ENCODE measurements at regions not wholly inside any gene's neighbourhood (a gene's known extent, or its start where the extent isn't known, plus 50 kb on each side); places are given as distances from the start of the nearest gene placed in this dataset.
"Not testable (repeated sequence)": the region's sequence is repeated elsewhere in the genome, so short reads cannot be mapped to it uniquely, and the experiment has no call there.

GRCh38 chr2:58432491-58433170 is 191.5 kb upstream of the FANCL start:
- no peak for DNase-seq

- no peak for DNase-seq
Measured at GRCh38 chr2:58429014-58429875, 188.1 kb upstream of the FANCL start.

- DNase-seq, result peak; percentile 54
Measured at GRCh38 chr2:58428096-58429013, 187.2 kb upstream of the FANCL start.

- peak; percentile 19 for DNase-seq
Measured at GRCh38 chr2:58427572-58428095, 186.5 kb upstream of the FANCL start.

GRCh38 chr2:58425368-58425767 is 184.2 kb upstream of the FANCL start:
- DNase-seq, result no peak

GRCh38 chr2:58419983-58420382 is 178.9 kb upstream of the FANCL start:
- no peak for DNase-seq

GRCh38 chr2:58416696-58417095 is 175.6 kb upstream of the FANCL start:
- DNase-seq, result no peak

GRCh38 chr2:58414506-58414905 is 173.4 kb upstream of the FANCL start:
- DNase-seq, result no peak

- no peak for DNase-seq
Measured at GRCh38 chr2:58410549-58410948, 169.4 kb upstream of the FANCL start.

- no peak for DNase-seq
Measured at GRCh38 chr2:58407487-58407886, 166.4 kb upstream of the FANCL start.

GRCh38 chr2:58405341-58405740 is 164.2 kb upstream of the FANCL start:
- DNase-seq, result no peak

GRCh38 chr2:58401936-58402335 is 160.8 kb upstream of the FANCL start:
- DNase-seq, result no peak

- no peak for DNase-seq
Measured at GRCh38 chr2:58398406-58398805, 157.3 kb upstream of the FANCL start.

GRCh38 chr2:58387701-58388100 is 146.6 kb upstream of the FANCL start:
- DNase-seq, result no peak

GRCh38 chr2:58386904-58387303 is 145.8 kb upstream of the FANCL start:
- not testable (repeated sequence) for DNase-seq

GRCh38 chr2:58378152-58378551 is 137.0 kb upstream of the FANCL start:
- DNase-seq, result no peak

GRCh38 chr2:58377181-58377580 is 136.1 kb upstream of the FANCL start:
- no peak for DNase-seq

- no peak for DNase-seq
Measured at GRCh38 chr2:58376592-58376991, 135.5 kb upstream of the FANCL start.

GRCh38 chr2:58369594-58369993 is 128.5 kb upstream of the FANCL start:
- no peak for DNase-seq

GRCh38 chr2:58364098-58364497 is 123.0 kb upstream of the FANCL start:
- no peak for DNase-seq

GRCh38 chr2:58358026-58358425 is 116.9 kb upstream of the FANCL start:
- no peak for DNase-seq

GRCh38 chr2:58357521-58357920 is 116.4 kb upstream of the FANCL start:
- DNase-seq, result no peak

GRCh38 chr2:58354230-58354629 is 113.1 kb upstream of the FANCL start:
- no peak for DNase-seq

Data from 8988T (cell line).